CD4-positive, alpha-beta T cell treated with Interleukin-17A for 1 hour (primary cell): ENCODE measurements at regions not wholly inside any gene's neighbourhood (a gene's known extent, or its start where the extent isn't known, plus 50 kb on each side); places are given as distances from the start of the nearest gene placed in this dataset.

Source experiments
- DNase-seq: peaks from one replicate; pipeline ENCODE4 v3.0.0-alpha.2; 2020

- DNase-seq = no peak
Measured at GRCh38 chr11:13874597-13874996, 87.9 kb upstream of the SPON1 start.

- DNase-seq = no peak
Measured at GRCh38 chr11:13875643-13876042, 86.9 kb upstream of the SPON1 start.

GRCh38 chr11:13876423-13876822 is 86.1 kb upstream of the SPON1 start:
- no peak for DNase-seq

GRCh38 chr11:13878077-13878476 is 84.4 kb upstream of the SPON1 start:
- DNase-seq = no peak

- DNase-seq = no peak
Measured at GRCh38 chr11:13880634-13881033, 81.9 kb upstream of the SPON1 start.

GRCh38 chr11:13881226-13881905 is 81.2 kb upstream of the SPON1 start:
- no peak for DNase-seq

- DNase-seq = no peak
Measured at GRCh38 chr11:13883042-13883441, 79.5 kb upstream of the SPON1 start.

GRCh38 chr11:13883589-13883988 is 78.9 kb upstream of the SPON1 start:
- DNase-seq = no peak

- DNase-seq = no peak
Measured at GRCh38 chr11:13884158-13884799, 78.2 kb upstream of the SPON1 start.

GRCh38 chr11:13885083-13885482 is 77.4 kb upstream of the SPON1 start:
- no peak for DNase-seq

GRCh38 chr11:13889552-13890249 is 72.8 kb upstream of the SPON1 start:
- no peak for DNase-seq

- DNase-seq = no peak
Measured at GRCh38 chr11:13891911-13892310, 70.6 kb upstream of the SPON1 start.

- no peak for DNase-seq
Measured at GRCh38 chr11:13896175-13896980, 66.1 kb upstream of the SPON1 start.

- DNase-seq = no peak
Measured at GRCh38 chr11:13896981-13897353, 65.6 kb upstream of the SPON1 start.

GRCh38 chr11:13897646-13898276 is 64.8 kb upstream of the SPON1 start:
- no peak for DNase-seq

- no peak for DNase-seq
Measured at GRCh38 chr11:13899603-13900002, 62.9 kb upstream of the SPON1 start.

- no peak for DNase-seq
Measured at GRCh38 chr11:13902523-13902922, 60.0 kb upstream of the SPON1 start.

- no peak for DNase-seq
Measured at GRCh38 chr11:13905137-13905781, 57.3 kb upstream of the SPON1 start.

- no peak for DNase-seq
Measured at GRCh38 chr11:13907678-13908077, 54.8 kb upstream of the SPON1 start.

GRCh38 chr11:13908535-13908934 is 54.0 kb upstream of the SPON1 start:
- no peak for DNase-seq
